Activated CD8-positive, alpha-beta T cell treated with anti-CD3 and anti-CD28 coated beads for 36 hours (primary cell): ENCODE measurements at regions not wholly inside any gene's neighbourhood (a gene's known extent, or its start where the extent isn't known, plus 50 kb on each side); places are given as distances from the start of the nearest gene placed in this dataset.
A peak's percentile ranks its signal among the peaks of the same experiment; 100 is the strongest.

Experiments used
- ATAC-seq: fragments of 200-7000 bp; cut with Tn5 transposase; one replicate; pipeline ENCODE4 v1.10.0; 2021; ENCODE audit warnings: mild to moderate bottlenecking, moderate library complexity
- CTCF ChIA-PET: fragments of 350-600 bp; sonication (Branson Sonifier 250); formaldehyde crosslinking; loops from one replicate; lab custom pipeline; 2021; ENCODE audit warnings: antibody characterized with exemption; lab: Charles Lee
- POLR2A ChIA-PET: fragments of 350-600 bp; sonication (Branson Sonifier 250); formaldehyde crosslinking; loops from one replicate; lab custom pipeline; 2021; ENCODE audit warnings: antibody characterized with exemption; lab: Charles Lee
- DNase-seq: peaks from one replicate; pipeline ENCODE4 v3.0.0-alpha.2; 2020
- H3K27ac Mint-ChIP-seq: one replicate; pipeline ENCODE4 v1.8.0; 2021; ENCODE audit warnings: mild to moderate bottlenecking, mixed read lengths
- H3K27me3 Mint-ChIP-seq: one replicate; pipeline ENCODE4 v1.8.0; 2021; ENCODE audit warnings: mixed read lengths
- H3K36me3 Mint-ChIP-seq: one replicate; pipeline ENCODE4 v1.8.0; 2021; ENCODE audit warnings: low read depth, mixed read lengths
- H3K4me1 Mint-ChIP-seq: one replicate; pipeline ENCODE4 v1.8.0; 2021; ENCODE audit warnings: low read depth, mixed read lengths
- H3K4me3 Mint-ChIP-seq: one replicate; pipeline ENCODE4 v1.8.0; 2021; ENCODE audit warnings: mild to moderate bottlenecking, moderate library complexity, mixed read lengths
- H3K9me3 Mint-ChIP-seq: one replicate; pipeline ENCODE4 v1.8.0; 2021; ENCODE audit warnings: mixed read lengths
- CTCF ChIP-seq: fragments of 200-600 bp; IDR thresholded peaks from one replicate; pipeline ENCODE4 v1.8.0; 2022; ENCODE audit warnings: antibody characterized with exemption, mild to moderate bottlenecking
- intact Hi-C: fragments of 100-400 bp; cut with micrococcal nuclease; formaldehyde crosslinking; loops from one replicate; pipeline ENCODE4 v1.10.0; 2022

- peaks cover 1% of the 10 kb centered on the region for H3K36me3 Mint-ChIP-seq
- H3K4me1 Mint-ChIP-seq: peaks cover 41% of the 10 kb centered on the region
Measured at GRCh38 chr3:177604181-177604580, 406.9 kb upstream of the TBL1XR1 start.

GRCh38 chr3:177606891-177607290, 409.6 kb upstream of the TBL1XR1 start:
- Mint-ChIP-seq H3K4me3 (no peak overlapping the region), H3K9me3 (peaks cover 3% of the 10 kb centered on the region), H3K36me3 (no peaks in the 10 kb centered on the region), H3K27me3 (no peaks in the 10 kb centered on the region), H3K4me1 (peaks cover 33% of the 10 kb centered on the region), H3K27ac (no peak overlapping the region)
- DNase-seq: no peak
- CTCF ChIA-PET: no interaction called here
- POLR2A ChIA-PET: interaction anchor here (1.8 kb wide), 1 partner anchor 9 kb away, joined by 5 read pairs; no protein-coding TSS in a partner anchor
- peak; percentile 34 for ATAC-seq
- TF ChIP-seq CTCF: no peak
- intact Hi-C loops: no loop called here

More at GRCh38 chr3:177604181-177604580, 406.9 kb upstream of the TBL1XR1 start:
- Mint-ChIP-seq H3K9me3 (peaks cover 3% of the 10 kb centered on the region), H3K27me3 (no peaks in the 10 kb centered on the region), H3K27ac (no peak overlapping the region), H3K4me3 (no peak overlapping the region)
- TF ChIP-seq CTCF: no peak
- ChIA-PET CTCF (interaction anchor here (0.8 kb wide), 1 partner anchor 554 kb away, joined by 3 read pairs; no protein-coding TSS in a partner anchor), POLR2A (no interaction called here)
- DNase-seq (no peak), ATAC-seq (no peak)
- intact Hi-C loops: no loop called here

DNA sequence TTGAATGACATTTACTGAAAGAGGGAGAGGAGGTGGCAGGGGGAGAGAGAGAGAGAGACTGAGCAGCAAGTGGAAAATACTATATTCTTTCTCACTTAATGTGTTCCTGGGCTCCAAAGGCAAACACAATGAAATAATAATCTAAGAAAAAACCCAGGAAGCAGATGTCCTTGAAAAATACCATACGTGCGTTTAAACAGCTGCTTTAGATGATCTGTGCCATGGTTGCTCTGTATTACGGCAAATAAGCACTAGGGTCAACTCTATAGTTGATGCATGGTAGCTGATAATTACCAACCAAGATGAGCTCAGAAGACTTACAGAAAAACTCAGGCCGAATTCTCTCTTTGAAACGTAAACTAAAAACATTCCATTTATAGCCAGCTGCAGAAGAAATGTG, 410.3 kb upstream of the TBL1XR1 start:
- Mint-ChIP-seq H3K4me1 (peaks cover 27% of the 10 kb centered on the region), H3K27ac (no peak overlapping the region), H3K9me3 (peaks cover 3% of the 10 kb centered on the region), H3K27me3 (no peaks in the 10 kb centered on the region), H3K36me3 (no peaks in the 10 kb centered on the region), H3K4me3 (no peak overlapping the region)
- ChIA-PET CTCF (no interaction called here), POLR2A (interaction anchor here (1.8 kb wide), 1 partner anchor 9 kb away, joined by 5 read pairs; no protein-coding TSS in a partner anchor)
- TF ChIP-seq CTCF: no peak
- intact Hi-C loops: no loop called here
- ATAC-seq (no peak), DNase-seq (no peak)

DNA sequence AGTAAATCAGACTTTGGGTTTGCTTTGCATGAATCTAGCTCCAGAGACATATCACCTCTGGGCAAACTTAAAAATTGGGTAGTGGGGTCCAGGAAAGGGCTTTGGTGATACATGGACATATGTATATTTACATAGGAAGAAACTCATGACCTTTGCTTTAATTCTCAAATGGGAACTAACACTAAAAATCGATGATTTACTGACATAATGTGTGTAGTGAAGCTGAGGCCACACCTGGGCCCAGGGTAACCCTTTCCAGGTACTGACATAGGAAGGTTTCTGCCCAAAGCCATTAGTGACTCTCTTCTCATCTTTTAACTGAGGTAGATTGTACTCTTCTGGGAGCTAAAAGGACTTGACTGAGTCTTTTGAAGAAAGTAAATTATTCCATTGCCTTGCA, 411.2 kb upstream of the TBL1XR1 start:
- no peak overlapping the region for H3K27ac Mint-ChIP-seq
- intact Hi-C loops: no loop called here
- DNase-seq (no peak), ATAC-seq (no peak)
- H3K4me1 Mint-ChIP-seq: peaks cover 19% of the 10 kb centered on the region
- no peaks in the 10 kb centered on the region for H3K36me3 Mint-ChIP-seq
- ChIA-PET CTCF (no interaction called here), POLR2A (no interaction called here)
- peaks cover 3% of the 10 kb centered on the region for H3K9me3 Mint-ChIP-seq
- TF ChIP-seq CTCF: no peak
- H3K27me3 Mint-ChIP-seq: no peaks in the 10 kb centered on the region
- no peak overlapping the region for H3K4me3 Mint-ChIP-seq

DNA sequence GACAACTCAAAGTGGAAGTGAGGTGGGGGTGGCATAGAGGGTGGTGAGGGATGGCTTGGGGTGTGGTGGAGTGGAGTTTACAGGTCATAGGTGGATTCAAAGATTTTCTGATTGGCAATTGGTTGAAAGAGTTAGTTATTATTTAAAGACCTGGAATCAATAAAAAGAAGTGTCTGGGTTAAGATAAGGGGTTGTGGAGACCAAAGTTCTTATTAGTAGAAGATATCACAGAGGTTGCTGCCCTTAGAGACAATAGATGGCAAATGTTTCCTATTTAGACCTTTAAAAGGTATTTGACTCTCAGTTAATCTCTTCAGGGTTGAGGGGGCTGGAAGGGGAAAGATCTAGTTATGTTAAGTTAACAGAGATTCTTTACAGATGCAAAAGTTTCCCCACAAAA, 412.3 kb upstream of the TBL1XR1 start:
- no peak overlapping the region for H3K4me3 Mint-ChIP-seq
- H3K27ac Mint-ChIP-seq: no peak overlapping the region
- DNase-seq: no peak
- intact Hi-C loops: no loop called here
- H3K36me3 Mint-ChIP-seq: no peaks in the 10 kb centered on the region
- ATAC-seq: no peak
- CTCF ChIA-PET: no interaction called here
- no peak for TF ChIP-seq CTCF
- POLR2A ChIA-PET: no interaction called here
- peaks cover 17% of the 10 kb centered on the region for H3K4me1 Mint-ChIP-seq
- H3K27me3 Mint-ChIP-seq: no peaks in the 10 kb centered on the region
- H3K9me3 Mint-ChIP-seq: peaks cover 3% of the 10 kb centered on the region
